ENCODE measurements at regions not wholly inside any gene's neighbourhood (a gene's known extent, or its start where the extent isn't known, plus 50 kb on each side); places are given as distances from the start of the nearest gene placed in this dataset.

DNA sequence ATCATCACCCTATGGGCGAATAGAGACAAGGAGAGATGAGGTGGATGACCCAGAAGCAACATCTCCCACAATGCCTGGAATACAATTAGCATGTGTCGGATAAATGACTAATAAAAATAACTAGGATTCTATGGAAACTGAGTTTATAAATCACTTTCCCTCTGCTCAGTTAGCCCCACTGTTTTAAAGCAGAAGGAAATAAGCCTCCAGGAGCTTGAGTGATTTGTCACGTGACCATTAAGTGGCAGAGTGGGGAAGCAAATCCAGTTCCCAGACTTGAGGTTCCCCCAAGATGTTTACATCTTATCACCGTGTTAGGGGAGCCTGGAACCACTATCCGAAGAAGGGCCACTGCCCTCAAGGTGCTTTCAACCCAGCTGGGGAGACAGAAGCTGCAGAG, 136.5 kb upstream of the CCND2 start:
- no peak for DNase-seq (ENCODE audit: low read depth in 2 of 2, low spot score in 1 of 2)

- DNase-seq (ENCODE audit: low read depth in 2 of 2, low spot score in 1 of 2): no peak
These were observed 137.5 kb upstream of the CCND2 start for GRCh38 chr12:4135919-4136605.

DNA sequence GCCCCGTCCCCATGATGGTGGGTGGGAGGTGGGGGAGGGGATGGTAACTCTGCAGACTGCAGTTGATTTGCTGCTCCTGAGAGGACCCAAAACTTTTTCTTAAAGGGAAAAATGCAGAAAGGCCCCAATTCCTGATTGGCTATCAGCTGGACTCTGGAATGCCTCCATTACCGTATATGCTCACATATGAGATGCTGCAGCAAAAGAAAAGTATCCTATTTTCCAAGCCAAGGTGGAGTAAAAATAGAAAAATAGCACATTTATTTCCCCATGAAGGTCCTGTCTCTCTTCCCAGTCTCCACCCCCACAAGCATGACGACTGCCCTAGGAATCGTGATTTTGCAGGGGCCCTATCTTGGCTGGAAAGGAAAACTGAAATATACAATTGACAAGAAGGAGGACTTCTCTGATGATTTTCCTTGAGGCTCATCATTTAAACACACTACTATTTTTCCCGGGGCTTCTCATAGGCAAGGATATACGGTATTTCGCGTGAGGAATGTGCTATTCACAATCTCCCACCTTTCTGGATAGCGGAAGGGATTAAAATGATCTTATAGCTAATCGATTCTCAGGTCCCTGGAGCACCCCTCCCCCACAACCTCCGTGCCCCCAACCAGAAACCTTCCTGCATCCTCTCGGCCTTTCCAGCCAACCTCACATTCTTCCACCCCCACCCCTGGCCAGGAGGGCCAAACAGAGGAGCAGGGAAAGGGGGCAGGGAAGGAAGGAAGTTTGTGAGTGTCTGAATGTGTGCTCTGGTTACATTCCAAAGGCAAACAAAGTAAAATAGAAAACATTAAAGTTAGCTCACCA, 138.9 kb upstream of the CCND2 start:
- DNase-seq (ENCODE audit: low read depth in 2 of 2, low spot score in 1 of 2): no peak

DNA sequence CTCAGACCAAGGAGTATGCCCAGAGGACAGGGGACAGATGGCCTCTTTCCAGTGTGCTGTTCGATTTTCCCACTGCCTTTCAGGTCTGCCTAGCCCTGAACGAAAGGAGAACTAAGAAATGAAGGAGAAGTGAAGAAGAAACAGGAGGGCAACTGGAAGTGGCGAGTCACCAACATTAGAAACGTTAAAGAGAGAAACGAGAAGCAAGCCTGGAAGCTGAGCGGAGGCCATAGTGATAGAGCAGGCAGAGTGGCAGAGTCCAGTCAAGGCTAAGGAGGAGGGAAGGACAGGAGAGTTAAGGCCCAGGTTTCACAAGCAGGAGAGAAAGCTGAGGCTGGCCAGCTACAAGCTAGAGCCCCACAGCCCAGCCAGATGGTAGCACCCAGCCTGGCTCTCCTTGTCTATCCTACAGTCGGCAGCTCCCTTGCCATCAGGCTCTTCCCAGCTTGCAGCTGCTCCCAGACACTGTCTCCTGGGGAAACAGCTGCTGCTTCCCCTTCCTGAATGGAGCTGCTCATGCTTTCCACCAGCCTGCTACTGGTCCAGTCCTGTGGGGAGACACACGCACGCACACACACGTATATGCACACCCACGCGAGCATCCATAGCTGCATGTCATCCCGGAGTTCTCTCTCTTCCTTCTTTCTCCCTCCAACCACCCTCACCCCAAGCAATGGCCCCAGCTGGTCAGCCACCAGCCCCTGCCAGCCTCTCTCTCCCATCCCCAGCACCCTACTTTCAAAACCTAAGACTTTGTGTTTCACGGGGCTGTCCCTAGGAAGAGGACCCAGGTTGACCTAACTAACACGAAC, 139.7 kb upstream of the CCND2 start:
- no peak for DNase-seq (ENCODE audit: low read depth in 2 of 2, low spot score in 1 of 2)

DNA sequence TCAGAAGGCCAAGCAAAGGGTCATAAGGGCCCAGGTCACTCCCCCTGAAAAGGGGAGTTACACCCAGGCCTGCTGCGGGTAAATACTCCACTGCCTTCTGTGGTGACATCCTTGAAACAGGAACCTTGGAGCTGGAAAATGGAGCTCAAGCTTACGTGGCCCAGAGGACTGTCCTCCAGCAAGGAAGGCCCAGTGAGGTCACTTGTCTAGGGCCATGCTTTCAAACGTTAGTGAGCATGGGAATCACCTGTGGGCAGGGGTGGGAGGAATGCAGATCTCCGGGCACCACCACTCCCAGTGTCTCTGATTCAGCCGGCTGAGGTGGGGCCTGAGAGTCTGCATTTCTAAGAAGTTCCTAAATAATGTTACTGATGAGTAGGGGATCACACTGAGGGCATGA, 140.5 kb upstream of the CCND2 start:
- no peak for DNase-seq (ENCODE audit: low read depth in 2 of 2, low spot score in 1 of 2)

DNA sequence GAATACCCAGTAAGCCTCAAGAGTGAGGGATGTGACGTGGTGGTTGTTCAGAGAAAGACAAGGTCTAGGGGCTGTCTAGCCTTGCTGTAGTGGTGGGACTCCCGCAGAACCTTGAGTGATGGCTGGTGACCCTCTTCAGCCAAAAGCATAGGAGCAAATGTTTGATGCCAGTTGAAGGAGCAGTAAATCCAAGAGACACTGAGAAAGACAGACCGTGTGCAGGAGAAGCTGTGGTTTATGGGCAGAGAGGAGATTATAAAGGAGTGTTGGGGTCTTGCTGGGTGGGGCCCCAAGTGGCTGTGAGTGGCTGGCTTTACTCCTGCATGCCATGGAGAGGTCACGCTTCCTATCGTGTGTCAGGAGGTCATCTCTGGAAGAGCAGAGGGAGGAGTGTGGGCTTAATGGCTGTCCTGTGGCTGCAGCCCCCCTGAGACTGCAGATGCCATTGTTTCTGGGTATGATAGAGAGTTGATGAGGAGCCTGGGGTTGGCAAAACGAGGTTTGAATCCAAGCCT, 152.0 kb upstream of the CCND2 start:
- DNase-seq (ENCODE audit: low read depth in 2 of 2, low spot score in 1 of 2): no peak

DNA sequence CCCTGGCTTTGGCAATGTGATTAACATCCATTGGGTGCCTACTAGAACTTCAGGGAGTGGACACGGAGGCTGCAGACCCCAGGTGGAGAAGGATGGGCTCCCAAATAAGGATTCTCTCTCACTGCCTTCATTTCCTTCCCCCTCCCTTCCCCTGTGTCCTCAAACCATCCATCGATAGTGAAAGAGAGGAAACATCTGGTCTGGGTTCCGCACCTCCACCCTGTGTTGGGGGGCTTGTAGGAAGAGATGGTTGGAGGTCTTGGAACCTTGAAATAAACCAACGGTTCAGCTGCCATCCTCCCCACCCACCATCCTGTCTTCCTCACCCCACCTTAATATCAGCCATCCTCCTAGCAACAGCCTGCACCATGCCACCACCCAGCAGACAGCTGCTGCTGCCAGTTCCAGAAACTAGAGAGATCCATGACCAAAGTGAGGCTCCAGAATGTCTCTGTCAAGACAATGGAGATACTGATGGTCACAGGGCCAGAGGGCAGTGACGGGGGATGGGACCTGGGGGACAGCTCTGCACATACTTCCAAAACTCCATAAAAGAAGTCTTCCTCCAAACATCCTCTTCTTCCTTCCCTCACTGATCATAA, 153.1 kb upstream of the CCND2 start:
- DNase-seq (ENCODE audit: low read depth in 2 of 2, low spot score in 1 of 2): no peak

GRCh38 chr12:4119157-4119761, 154.3 kb upstream of the CCND2 start:
- no peak for DNase-seq (ENCODE audit: low read depth in 2 of 2, low spot score in 1 of 2)

GRCh38 chr12:4118601-4119156, 154.9 kb upstream of the CCND2 start:
- DNase-seq (ENCODE audit: low read depth in 2 of 2, low spot score in 1 of 2): no peak

DNA sequence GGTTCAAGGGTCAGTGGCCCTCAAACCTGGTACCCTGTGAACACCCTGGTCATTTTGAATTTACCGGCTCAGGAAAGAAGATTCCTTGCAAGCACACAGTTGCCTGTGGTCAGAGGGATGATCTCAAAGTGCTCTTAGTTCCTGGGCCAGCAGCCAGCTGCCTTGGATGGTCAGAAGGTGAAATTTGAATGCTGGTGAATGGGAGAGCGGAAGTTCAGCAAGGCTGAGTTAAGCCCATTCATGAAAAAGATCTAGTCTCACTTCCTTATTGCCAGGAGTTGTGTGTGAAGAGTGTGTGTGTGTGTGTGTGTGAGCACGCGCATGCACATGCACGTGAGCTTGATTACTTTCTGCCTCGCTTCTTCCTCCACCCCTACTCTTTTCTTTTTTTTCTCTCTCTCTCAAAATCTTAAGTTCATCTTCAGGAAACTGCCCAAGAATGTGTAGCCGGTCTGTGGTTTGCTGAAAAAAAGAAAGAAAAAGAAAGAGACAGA, 155.5 kb upstream of the CCND2 start:
- no peak for DNase-seq (ENCODE audit: low read depth in 2 of 2, low spot score in 1 of 2)

DNA sequence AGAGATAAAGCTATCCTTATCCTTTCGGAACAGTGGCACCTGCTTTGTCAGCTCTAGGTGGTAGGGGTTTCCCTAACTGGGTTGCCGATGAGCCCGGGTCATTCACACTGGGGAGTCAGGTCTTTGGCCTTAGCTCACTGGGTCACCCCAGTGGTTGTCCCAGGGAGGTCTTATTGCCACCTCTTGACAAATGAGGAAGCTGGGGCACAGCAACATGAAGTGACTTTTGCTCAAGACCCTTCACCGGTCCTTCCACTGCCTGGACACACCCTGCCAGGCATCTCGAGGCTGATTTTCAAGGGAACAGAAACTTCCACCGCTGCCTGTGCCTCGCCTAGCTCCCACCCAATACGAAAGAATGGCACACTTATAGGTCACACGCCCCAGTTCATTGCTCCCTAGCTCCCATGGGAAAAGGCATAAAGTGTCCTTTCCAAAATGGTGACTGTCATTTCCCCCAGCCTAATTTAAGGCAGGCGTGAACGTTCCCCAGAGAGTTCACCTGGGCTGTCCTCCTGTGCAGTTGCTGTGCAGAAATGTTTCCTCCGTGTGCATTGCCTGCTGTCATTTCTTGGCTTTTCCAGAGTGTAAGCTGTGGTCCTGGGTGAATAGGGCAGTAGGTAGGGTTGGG, 156.1 kb upstream of the CCND2 start:
- no peak for DNase-seq (ENCODE audit: low read depth in 2 of 2, low spot score in 1 of 2)

DNA sequence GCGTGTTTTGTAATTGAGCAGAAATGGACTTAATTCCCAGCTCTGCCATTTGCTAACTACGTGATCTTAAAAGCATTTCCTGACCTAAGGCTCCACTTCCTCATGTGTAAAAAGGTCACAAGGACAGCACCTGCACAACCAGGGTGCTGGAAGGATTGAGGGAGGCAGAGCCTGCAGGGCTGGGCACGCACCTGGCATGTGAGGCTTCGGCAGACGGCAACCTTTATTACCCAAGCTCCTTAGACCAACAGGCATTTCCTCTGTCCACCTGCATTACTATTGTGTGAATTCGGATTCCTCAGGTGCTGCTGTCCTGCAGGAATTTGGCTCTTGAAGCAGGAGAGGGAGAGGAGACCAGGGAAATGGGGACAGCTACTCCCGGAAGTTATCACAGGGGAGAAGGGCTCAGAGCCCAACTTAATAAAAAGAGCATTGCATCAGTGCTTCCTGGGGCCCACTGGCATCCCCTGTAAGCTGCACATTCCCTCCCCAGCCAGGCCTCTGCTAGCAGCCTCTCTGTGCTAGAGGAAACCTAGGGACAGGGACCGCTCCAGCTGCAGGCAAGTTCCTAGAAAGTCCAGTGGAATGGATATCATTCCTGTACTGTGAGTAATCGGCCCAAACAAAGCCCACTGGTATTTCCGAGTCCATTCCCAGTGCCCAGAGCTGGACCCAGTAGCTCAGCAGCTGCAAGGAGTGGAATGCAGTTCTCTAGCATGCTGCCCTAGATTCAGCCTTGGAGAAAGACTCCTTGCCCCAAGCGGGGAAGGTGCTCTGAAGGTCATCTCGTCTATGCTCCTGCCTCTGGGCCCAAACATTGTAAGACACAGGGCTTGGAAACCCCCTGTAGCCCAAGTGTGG, 157.1 kb upstream of the CCND2 start:
- DNase-seq (ENCODE audit: low read depth in 2 of 2, low spot score in 1 of 2): no peak

- DNase-seq (ENCODE audit: low read depth in 2 of 2, low spot score in 1 of 2): no peak
These were observed 158.0 kb upstream of the CCND2 start for GRCh38 chr12:4115570-4115969.

DNA sequence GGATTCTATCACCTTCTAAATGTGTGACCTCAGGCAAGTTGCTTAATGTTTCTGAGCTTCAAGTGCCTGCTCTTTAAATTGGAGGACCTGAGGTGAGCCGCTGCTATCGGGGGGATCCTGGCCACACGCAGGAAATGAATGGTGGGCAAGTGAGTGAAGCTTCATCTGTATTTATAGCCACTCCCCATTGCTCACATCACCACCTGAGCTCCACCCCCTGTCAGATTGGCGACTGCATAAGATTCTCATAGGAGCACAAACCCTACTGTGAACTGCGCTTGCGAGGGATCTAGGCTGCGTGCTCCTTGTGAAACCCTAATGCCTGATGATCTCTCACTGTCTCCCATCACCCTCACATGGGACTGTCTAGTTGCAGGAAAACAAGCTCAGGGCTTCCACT, 158.6 kb upstream of the CCND2 start:
- DNase-seq (ENCODE audit: low read depth in 2 of 2, low spot score in 1 of 2): no peak

GRCh38 chr12:4112734-4113325, 160.7 kb upstream of the CCND2 start:
- DNase-seq (ENCODE audit: low read depth in 2 of 2, low spot score in 1 of 2): no peak

- no peak for DNase-seq (ENCODE audit: low read depth in 2 of 2, low spot score in 1 of 2)
These were observed 161.3 kb upstream of the CCND2 start for GRCh38 chr12:4112290-4112689.

GRCh38 chr12:4111010-4111409, 162.6 kb upstream of the CCND2 start:
- no peak for DNase-seq (ENCODE audit: low read depth in 2 of 2, low spot score in 1 of 2)

DNA sequence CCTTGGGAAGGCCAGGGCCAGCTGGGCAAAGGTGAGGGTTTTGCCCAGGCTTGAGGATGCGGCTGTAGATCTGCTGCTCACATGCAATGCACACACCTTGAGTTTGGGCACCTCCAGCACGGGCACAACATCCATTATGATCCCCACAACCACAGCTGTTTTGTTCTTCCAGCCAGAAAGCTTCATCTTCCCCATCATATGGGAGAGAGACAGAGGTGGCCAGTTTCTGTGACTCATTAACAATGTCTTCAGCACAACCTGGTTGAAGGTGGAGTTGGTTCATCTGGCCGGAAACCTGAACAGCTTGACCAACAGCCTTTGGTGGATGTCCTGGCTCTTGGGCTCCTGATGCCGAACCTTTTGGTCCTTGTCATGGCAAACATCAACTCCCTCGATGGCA, 163.7 kb upstream of the CCND2 start:
- DNase-seq (ENCODE audit: low read depth in 2 of 2, low spot score in 1 of 2): no peak
